T-helper 17 cell (primary cell): ENCODE measurements at regions not wholly inside any gene's neighbourhood (a gene's known extent, or its start where the extent isn't known, plus 50 kb on each side); places are given as distances from the start of the nearest gene placed in this dataset.
"Not testable (repeated sequence)": the region's sequence is repeated elsewhere in the genome, so short reads cannot be mapped to it uniquely, and the experiment has no call there.

Experiments used
- ATAC-seq: fragments of 150-1000 bp; cut with Tn5 transposase; 2 replicates; pipeline ENCODE4 v1.10.0; 2021; ENCODE audit warnings: mild to moderate bottlenecking, moderate library complexity
- DNase-seq, 3 donors: peaks; one replicate each; pipeline versions ENCODE4 v3.0.0 to v3.0.0-alpha.2; 2020 to 2021
- H3K9me3 ChIP-seq: one replicate; pipeline ENCODE4 v1.7.0; 2013; ENCODE audit warnings: low read length, mild to moderate bottlenecking; ENCODE audit not compliant: control insufficient read depth, poor library complexity, severe bottlenecking
- H3K27ac Mint-ChIP-seq: one replicate; pipeline ENCODE4 v1.8.0; 2022; ENCODE audit warnings: mild to moderate bottlenecking, moderate library complexity, mixed read lengths
- H3K27me3 Mint-ChIP-seq: one replicate; pipeline ENCODE4 v1.8.0; 2022; ENCODE audit warnings: mixed read lengths
- H3K36me3 Mint-ChIP-seq: one replicate; pipeline ENCODE4 v1.8.0; 2022; ENCODE audit warnings: low read depth, mixed read lengths
- H3K4me1 Mint-ChIP-seq: one replicate; pipeline ENCODE4 v1.8.0; 2022; ENCODE audit warnings: mild to moderate bottlenecking, mixed read lengths
- H3K4me3 Mint-ChIP-seq: one replicate; pipeline ENCODE4 v1.8.0; 2022; ENCODE audit warnings: mild to moderate bottlenecking, moderate library complexity, mixed read lengths

DNA sequence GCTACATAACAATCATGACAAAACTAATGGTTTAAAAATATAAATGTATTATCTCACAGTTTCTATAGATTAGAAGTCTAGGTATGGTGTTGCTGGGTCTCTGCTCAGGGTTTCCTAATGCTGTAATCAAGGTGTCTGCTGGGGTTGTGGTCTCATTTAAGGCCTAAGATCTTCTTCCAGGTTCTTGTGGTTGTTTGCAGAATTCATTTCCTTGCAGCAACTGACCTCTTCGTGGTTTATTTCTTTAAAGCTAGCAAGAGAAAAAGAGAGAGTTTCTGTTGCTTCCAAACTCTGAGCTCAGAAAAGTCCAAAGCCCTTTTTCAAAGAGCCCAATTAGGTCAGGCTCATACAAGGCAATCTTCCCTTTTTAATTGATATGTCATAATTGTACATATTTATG, 452.7 kb upstream of the CCDC179 start:
- H3K4me3 Mint-ChIP-seq: no peak overlapping the region
- H3K27ac Mint-ChIP-seq: no peak overlapping the region
- H3K36me3 Mint-ChIP-seq: no peaks in the 10 kb centered on the region
- H3K9me3 ChIP-seq: no peaks in the 10 kb centered on the region
- H3K27me3 Mint-ChIP-seq: no peaks in the 10 kb centered on the region
- no peak for ATAC-seq
- no peaks in the 10 kb centered on the region for H3K4me1 Mint-ChIP-seq
- DNase-seq: no peak

DNA sequence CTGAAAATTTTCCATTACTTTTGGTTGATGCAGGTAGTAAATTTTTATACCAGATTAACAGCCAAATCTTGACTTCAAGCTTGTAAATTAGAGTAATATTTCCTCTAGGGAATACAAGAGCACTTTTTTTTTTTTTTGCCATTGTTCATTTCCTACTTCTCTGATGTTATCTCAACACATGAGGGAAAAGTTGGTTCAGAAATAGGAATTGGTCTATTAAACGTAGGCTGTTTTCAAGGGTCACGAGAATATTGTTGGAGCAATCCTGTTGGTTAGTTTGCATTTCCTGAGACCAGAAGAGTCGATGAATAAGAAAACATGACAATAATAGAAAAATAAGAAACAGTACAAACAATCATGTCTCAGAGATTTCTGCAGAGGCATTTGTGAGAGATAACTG, 453.9 kb upstream of the CCDC179 start:
- H3K27me3 Mint-ChIP-seq: no peaks in the 10 kb centered on the region
- no peak for ATAC-seq
- H3K36me3 Mint-ChIP-seq: no peaks in the 10 kb centered on the region
- H3K4me3 Mint-ChIP-seq: no peak overlapping the region
- H3K9me3 ChIP-seq: no peaks in the 10 kb centered on the region
- DNase-seq: no peak
- no peaks in the 10 kb centered on the region for H3K4me1 Mint-ChIP-seq
- no peak overlapping the region for H3K27ac Mint-ChIP-seq

DNA sequence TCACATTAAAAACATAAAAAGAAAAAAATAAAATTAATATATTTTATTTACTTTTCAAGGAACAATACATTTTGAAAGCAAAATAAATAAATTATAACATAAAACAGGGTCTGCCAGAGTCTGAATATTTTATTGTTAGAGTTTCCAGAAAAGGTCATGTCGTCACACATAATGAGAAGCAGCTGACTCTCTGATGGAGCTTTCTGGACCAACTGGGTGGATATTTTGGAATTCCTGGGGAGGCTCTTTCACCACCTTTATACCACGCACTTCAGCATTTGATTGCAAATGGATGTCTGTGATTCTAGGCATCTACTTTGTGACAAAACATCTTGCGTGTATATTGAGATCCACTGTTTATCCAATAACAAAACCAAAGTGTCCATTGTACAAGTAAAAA, 455.0 kb upstream of the CCDC179 start:
- Mint-ChIP-seq H3K27me3 (no peaks in the 10 kb centered on the region), H3K4me1 (no peaks in the 10 kb centered on the region), H3K4me3 (no peak overlapping the region), H3K27ac (no peak overlapping the region), H3K36me3 (no peaks in the 10 kb centered on the region)
- DNase-seq: no peak
- ATAC-seq: no peak
- H3K9me3 ChIP-seq: no peaks in the 10 kb centered on the region

DNA sequence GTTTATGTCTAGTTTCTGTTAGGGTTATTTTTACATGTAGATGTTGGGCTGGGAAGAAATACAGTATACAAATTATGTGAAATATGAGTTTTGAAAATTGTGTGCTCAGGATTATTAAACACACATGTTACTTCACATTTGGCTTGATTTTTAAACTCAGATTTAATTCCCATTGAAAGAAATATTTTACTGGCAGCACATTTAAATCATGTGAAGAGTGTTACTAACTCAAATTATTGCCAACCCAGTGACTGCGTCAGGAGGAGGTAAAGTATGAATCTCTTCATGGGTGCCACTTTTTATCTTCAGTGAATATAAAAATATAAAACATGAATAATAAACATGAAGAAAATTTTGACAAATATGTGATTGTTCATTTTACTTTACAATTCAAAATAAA, 457.5 kb upstream of the CCDC179 start:
- no peak for DNase-seq
- H3K9me3 ChIP-seq: no peaks in the 10 kb centered on the region
- Mint-ChIP-seq H3K27me3 (no peaks in the 10 kb centered on the region), H3K4me1 (no peaks in the 10 kb centered on the region), H3K27ac (no peak overlapping the region), H3K36me3 (no peaks in the 10 kb centered on the region), H3K4me3 (no peak overlapping the region)
- ATAC-seq: no peak

DNA sequence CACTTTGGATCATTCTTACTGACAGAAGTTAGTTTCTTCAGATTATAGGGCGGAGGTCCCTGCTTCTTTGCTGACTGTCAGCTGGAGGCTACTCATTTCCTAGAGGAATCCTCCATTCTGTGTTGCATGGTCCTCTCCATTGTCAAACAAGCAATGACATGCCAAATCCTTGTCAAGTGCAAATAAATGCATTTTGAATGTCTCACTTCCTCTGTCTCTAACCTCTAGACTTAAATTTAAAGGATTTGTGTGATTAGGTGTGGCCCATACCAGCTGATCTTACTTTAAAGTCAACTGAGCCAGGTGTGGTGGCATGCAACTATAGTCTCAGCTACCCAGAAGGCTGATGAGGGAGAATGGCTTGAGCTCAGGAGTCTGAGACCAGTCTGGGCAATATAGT, 458.4 kb upstream of the CCDC179 start:
- H3K27me3 Mint-ChIP-seq: no peaks in the 10 kb centered on the region
- no peak for DNase-seq
- H3K36me3 Mint-ChIP-seq: no peaks in the 10 kb centered on the region
- H3K9me3 ChIP-seq: no peaks in the 10 kb centered on the region
- H3K27ac Mint-ChIP-seq: no peak overlapping the region
- no peak for ATAC-seq
- H3K4me3 Mint-ChIP-seq: no peak overlapping the region
- H3K4me1 Mint-ChIP-seq: no peaks in the 10 kb centered on the region

DNA sequence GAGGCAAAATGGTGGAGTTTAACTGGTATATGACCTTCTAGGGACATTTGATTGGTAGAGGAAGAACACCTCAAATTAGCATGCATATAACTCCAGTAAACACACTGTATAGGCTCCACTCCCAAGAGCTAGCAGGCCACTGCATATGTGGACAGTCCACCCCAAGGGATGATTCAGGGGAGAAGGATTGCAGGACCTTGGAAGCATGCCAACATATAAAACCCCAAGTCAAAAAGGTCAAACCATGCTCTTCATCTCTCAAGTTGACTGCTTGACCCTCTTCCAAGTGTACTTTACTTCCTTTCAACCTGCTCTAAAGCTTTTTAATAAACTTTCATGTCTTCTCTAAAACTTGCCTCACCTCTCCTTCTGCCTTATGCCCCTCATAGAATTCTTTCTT, 459.9 kb upstream of the CCDC179 start:
- DNase-seq (no peak), ATAC-seq (no peak)
- Mint-ChIP-seq H3K36me3 (no peaks in the 10 kb centered on the region), H3K4me3 (no peak overlapping the region), H3K27ac (no peak overlapping the region), H3K4me1 (no peaks in the 10 kb centered on the region), H3K27me3 (no peaks in the 10 kb centered on the region)
- no peaks in the 10 kb centered on the region for H3K9me3 ChIP-seq

DNA sequence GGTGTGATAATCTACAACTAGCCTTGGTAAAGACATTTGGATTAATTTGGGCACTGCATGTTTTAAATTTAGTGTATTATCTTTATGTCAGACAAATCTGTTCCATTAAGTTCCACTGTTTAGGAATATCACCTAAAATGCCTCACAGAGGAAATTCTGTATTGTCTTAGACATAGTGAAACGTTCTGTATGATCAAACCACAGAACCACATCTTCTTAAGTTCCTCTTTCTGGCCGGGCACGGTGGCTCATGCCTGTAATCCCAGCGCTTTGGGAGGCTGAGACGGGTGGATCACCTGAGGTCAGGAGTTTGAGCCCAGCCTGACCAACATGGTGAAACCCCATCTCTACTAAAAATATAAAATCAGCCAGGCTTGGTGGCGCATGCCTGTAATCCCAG, 475.3 kb upstream of the CCDC179 start:
- H3K4me1 Mint-ChIP-seq, H3K9me3 ChIP-seq, H3K36me3 Mint-ChIP-seq, ATAC-seq, H3K4me3 Mint-ChIP-seq, H3K27ac Mint-ChIP-seq, DNase-seq, H3K27me3 Mint-ChIP-seq: not testable (repeated sequence)

DNA sequence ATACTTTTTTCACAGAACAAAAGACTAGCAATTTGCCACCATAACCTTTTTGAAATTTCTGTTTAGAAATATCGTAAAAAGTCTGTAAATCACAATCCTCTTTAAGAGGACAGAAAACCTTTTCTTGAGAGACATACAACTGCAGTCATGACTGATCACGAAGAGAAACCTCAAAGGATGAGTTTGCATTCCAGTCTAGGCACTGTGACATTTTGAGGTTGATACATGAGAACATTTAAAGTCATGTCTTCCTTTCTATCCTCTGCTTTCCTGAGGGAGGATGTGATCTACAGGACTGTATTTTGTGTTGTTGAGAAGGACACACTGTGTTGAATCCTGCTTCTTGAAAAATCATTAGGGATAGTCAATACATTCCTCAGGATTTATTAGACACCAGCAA, 476.7 kb upstream of the CCDC179 start:
- Mint-ChIP-seq H3K4me3 (no peak overlapping the region), H3K27me3 (no peaks in the 10 kb centered on the region), H3K4me1 (no peaks in the 10 kb centered on the region), H3K36me3 (no peaks in the 10 kb centered on the region), H3K27ac (no peak overlapping the region)
- DNase-seq (no peak), ATAC-seq (no peak)
- no peaks in the 10 kb centered on the region for H3K9me3 ChIP-seq

DNA sequence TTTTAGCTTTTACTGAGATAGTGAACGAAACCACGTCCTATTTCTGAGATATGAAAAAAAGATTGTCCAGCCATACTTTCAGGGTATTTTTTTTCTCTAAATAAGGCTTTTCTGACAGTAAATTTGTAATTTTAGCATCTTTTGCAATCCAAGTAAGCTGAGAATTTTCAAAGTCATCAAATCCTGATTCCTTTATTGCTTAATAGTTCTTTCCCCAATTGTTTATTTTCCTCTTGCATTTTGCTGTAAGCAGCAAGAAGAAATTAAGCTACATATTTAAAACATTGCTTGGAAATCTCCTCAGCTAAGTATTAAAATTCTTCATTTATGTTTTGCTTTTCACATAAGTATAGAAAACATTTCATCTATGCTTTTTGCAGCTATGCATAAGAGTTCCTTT, 493.3 kb upstream of the CCDC179 start:
- no peak for DNase-seq
- no peaks in the 10 kb centered on the region for H3K4me1 Mint-ChIP-seq
- no peaks in the 10 kb centered on the region for H3K36me3 Mint-ChIP-seq
- no peak overlapping the region for H3K27ac Mint-ChIP-seq
- H3K4me3 Mint-ChIP-seq: no peak overlapping the region
- no peaks in the 10 kb centered on the region for H3K27me3 Mint-ChIP-seq
- no peak for ATAC-seq
- H3K9me3 ChIP-seq: no peaks in the 10 kb centered on the region

DNA sequence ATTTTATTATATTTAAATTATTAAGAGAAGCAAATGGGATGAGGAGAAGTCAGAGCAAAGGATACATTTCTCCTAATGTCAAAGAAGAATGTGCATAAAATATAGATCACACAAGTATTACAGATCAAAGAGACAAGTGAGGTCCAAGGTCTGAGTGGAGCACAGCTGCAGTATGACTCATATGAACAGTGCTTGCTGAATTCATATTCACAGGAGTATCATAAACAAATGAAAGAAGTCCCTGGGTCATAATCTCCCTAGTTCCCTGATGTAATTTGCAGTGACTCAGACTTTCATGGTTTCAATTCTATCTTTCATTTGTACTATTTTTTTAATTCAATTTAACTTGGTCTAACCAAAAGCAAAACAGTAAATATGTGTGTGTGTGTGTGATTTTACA, 499.0 kb upstream of the CCDC179 start:
- Mint-ChIP-seq H3K27me3 (no peaks in the 10 kb centered on the region), H3K4me3 (no peak overlapping the region), H3K4me1 (no peaks in the 10 kb centered on the region), H3K36me3 (no peaks in the 10 kb centered on the region), H3K27ac (no peak overlapping the region)
- no peak for ATAC-seq
- DNase-seq: no peak
- H3K9me3 ChIP-seq: no peaks in the 10 kb centered on the region

DNA sequence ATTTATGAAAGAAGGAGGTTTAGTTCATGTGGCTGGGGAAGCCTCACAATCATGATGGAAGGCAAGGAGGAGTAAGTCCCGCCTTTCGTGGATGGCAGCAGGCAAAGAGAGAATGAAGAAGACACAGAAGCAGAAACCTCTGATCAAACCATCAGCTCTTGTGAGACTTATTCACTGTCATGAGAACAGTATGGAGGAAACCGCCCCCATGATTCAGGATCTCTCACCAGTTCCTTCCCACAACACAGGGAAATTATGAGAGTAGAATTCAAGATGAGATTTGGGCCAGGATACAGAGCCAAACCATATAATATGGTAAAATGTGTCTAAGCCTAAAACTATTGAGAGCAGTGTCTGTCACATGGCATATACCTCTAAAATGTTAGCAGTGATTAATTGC, 503.8 kb upstream of the CCDC179 start:
- H3K9me3 ChIP-seq: no peaks in the 10 kb centered on the region
- Mint-ChIP-seq H3K4me1 (no peaks in the 10 kb centered on the region), H3K36me3 (no peaks in the 10 kb centered on the region), H3K27me3 (no peaks in the 10 kb centered on the region), H3K27ac (no peak overlapping the region), H3K4me3 (no peak overlapping the region)
- ATAC-seq (no peak), DNase-seq (no peak)

DNA sequence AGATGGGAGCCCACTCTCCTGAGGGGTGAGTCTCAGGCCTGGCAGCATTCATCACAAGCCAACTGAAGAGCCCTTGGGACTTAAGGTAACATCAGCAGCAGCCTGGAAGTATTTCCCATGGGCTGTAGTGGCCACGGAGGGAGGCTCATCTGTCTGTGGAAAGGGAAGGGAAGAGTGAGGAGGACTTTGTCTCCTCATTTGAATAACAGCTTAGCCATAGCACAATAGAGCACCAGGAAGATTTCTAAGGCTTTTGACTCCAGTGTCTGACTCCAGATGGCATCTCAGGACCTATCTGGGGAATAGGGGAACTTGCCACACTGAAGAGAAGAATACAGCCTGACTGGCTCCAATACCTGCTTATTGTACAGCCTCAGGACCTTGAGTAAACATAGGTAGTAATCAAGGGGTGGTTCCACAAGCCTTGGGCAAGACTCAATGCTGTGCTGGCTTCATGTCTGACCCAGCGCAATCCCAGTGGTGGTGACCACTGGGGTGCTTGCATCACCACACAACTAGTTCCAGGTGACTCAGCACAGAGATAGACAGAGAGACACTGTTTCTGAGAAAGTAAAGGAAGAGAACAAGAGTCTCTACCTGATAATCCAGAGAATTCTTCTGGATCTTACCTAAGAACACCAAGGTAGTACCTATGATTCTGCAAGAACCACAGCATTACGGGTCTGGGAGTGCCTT, 510.5 kb upstream of the CCDC179 start:
- no peaks in the 10 kb centered on the region for H3K27me3 Mint-ChIP-seq
- no peaks in the 10 kb centered on the region for H3K4me1 Mint-ChIP-seq
- ATAC-seq (no peak), DNase-seq (no peak)
- H3K36me3 Mint-ChIP-seq: no peaks in the 10 kb centered on the region
- no peak overlapping the region for H3K4me3 Mint-ChIP-seq
- H3K9me3 ChIP-seq: no peaks in the 10 kb centered on the region
- no peak overlapping the region for H3K27ac Mint-ChIP-seq

DNA sequence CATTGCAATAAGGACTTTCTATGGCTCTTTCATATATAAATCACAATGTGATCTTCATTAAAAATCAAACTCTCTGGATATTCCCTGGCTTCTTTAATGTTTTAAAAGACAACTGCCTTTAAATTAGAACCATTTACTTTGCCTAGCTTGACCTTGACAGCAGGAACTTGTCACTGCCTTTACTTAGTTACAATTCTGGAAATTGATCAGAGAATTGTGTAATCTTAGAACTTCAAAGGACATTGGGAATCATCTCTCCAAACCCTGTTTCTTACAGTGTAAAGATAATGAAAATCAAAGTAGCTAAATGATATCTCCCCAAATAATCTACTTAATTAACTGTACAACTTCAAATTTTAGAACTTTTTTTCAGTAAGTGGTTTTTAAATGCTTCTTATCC, 517.6 kb upstream of the CCDC179 start:
- H3K36me3 Mint-ChIP-seq: no peaks in the 10 kb centered on the region
- ATAC-seq (no peak), DNase-seq (no peak)
- no peak overlapping the region for H3K4me3 Mint-ChIP-seq
- H3K4me1 Mint-ChIP-seq: no peaks in the 10 kb centered on the region
- H3K27ac Mint-ChIP-seq: no peak overlapping the region
- H3K27me3 Mint-ChIP-seq: no peaks in the 10 kb centered on the region
- H3K9me3 ChIP-seq: no peaks in the 10 kb centered on the region

DNA sequence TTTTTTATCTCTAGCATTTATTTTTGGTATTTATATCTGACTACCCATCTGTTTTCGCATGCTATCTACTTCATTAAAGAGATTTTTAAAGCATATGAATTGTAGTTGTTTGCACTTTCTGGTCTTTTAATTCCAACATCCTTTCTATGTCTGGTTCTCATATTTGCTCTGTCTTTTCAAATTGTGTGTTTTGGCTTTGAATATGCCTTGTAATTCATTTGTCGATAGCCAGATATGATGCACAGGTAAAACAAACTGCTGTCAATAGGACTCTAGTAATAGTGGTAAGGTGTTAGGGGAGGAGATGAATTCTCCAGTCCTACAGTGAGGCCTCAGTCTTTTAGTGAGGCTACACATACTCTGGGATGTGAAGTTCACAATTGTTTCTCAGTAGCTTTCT, 530.8 kb upstream of the CCDC179 start:
- no peak for DNase-seq
- Mint-ChIP-seq H3K36me3 (no peaks in the 10 kb centered on the region), H3K4me3 (no peak overlapping the region), H3K27ac (no peak overlapping the region), H3K4me1 (no peaks in the 10 kb centered on the region), H3K27me3 (no peaks in the 10 kb centered on the region)
- no peaks in the 10 kb centered on the region for H3K9me3 ChIP-seq
- ATAC-seq: no peak
